A549 (cell line): ENCODE measurements at regions not wholly inside any gene's neighbourhood (a gene's known extent, or its start where the extent isn't known, plus 50 kb on each side); places are given as distances from the start of the nearest gene placed in this dataset.

Source experiments
- ATAC-seq, 2 experiments: fragments of 200-7000 bp in 1 of 2; fragments of >200 bp in 1 of 2; cut with Nextera tagmentation in 1 of 2; cut with Tn5 transposase in 1 of 2; 3 replicates each; pipeline versions ENCODE4 v1.8.0 to v1.9.1; 2018 to 2020; ENCODE audit warnings: mild to moderate bottlenecking in 1 of 2, moderate library complexity in 1 of 2
- CTCF ChIA-PET: fragments of 300-600 bp; sonication (Branson Sonifier 250); formaldehyde crosslinking; extraction: SDS; loops from one replicate; lab custom pipeline; 2021; ENCODE audit warnings: antibody characterized with exemption, inconsistent platforms; lab: Yijun Ruan, JAX
- POLR2A ChIA-PET: fragments of 350-600 bp; formaldehyde crosslinking; extraction: SDS; loops from one replicate; lab custom pipeline; 2021; ENCODE audit warnings: antibody characterized with exemption, inconsistent platforms; lab: Yijun Ruan, JAX
- DNase-seq, 2 experiments: peaks; one replicate each; pipeline versions ENCODE4 v3.0.0 to v3.0.0-alpha.2; 2011 to 2016; ENCODE audit warnings: low read depth in 1 of 2, low spot score in 1 of 2
- FAIRE-seq: peaks from 2 replicates; lab custom pipeline; 2011; peaks lifted over from hg19 to GRCh38; lab: Jason Lieb, UNC
- H3K27ac ChIP-seq, 2 experiments: fragments of >200 bp; sonication (Bioruptor Twin); formaldehyde crosslinking; 3 replicates each; pipeline ENCODE4 v1.5.1; 2016 to 2017
- H3K4me1 ChIP-seq: fragments of >200 bp; sonication (Bioruptor Twin); formaldehyde crosslinking; 3 replicates; pipeline ENCODE4 v1.6.1; 2016
- H3K4me2 ChIP-seq: fragments of >200 bp; sonication (Bioruptor Twin); formaldehyde crosslinking; 3 replicates; pipeline ENCODE4 v1.6.1; 2016
- H3K4me3 ChIP-seq: fragments of >200 bp; sonication (Bioruptor Twin); formaldehyde crosslinking; 3 replicates; pipeline ENCODE4 v1.5.1; 2016
- H3K9me3 ChIP-seq: fragments of >200 bp; sonication (Bioruptor Twin); formaldehyde crosslinking; 3 replicates; pipeline ENCODE4 v1.6.1; 2016
- EHMT2 ChIP-seq: fragments of 200-600 bp; sonication (generic); IDR thresholded peaks from 2 replicates; pipeline ENCODE4 v1.6.1; 2016; ENCODE audit warnings: antibody characterized with exemption, low read depth, mild to moderate bottlenecking, moderate library complexity
- FOSL2 ChIP-seq, 2 experiments: fragments of 450-650 bp in 1 of 2; fragments of >200 bp in 1 of 2; sonication (Bioruptor Twin) in 1 of 2; formaldehyde crosslinking; IDR thresholded peaks; 2 replicates each; pipeline versions ENCODE4 v1.5.0 to v1.6.1; 2016 to 2020; ENCODE audit warnings: mild to moderate bottlenecking in 1 of 2, moderate library complexity in 1 of 2
- GATA3 ChIP-seq: IDR thresholded peaks from 2 replicates; pipeline ENCODE4 v1.6.1; 2012; ENCODE audit warnings: borderline replicate concordance
- HOXA7 ChIP-seq: fragments of 250-450 bp; sonication (Bioruptor Pico); IDR thresholded peaks from 2 replicates; pipeline ENCODE4 v1.5.0; 2020; ENCODE audit warnings: mild to moderate bottlenecking, moderate library complexity
- JUNB ChIP-seq: fragments of >200 bp; sonication (Bioruptor Twin); formaldehyde crosslinking; IDR thresholded peaks from 2 replicates; pipeline ENCODE4 v1.6.1; 2016
- MAFK ChIP-seq: fragments of 450-650 bp; IDR thresholded peaks from 2 replicates; pipeline ENCODE4 v1.6.1; 2014; ENCODE audit not compliant: partially characterized antibody
- MAX ChIP-seq: IDR thresholded peaks from 2 replicates; pipeline ENCODE4 v1.6.1; 2012
- MYC ChIP-seq: IDR thresholded peaks from 2 replicates; pipeline ENCODE4 v1.6.1; 2012; ENCODE audit warnings: mild to moderate bottlenecking, inconsistent platforms, low read length, improper control_type of control experiment, borderline replicate concordance
- POLR2A ChIP-seq: IDR thresholded peaks from 2 replicates; pipeline ENCODE4 v1.6.1; 2012; ENCODE audit warnings: mild to moderate bottlenecking, low read length
- REST ChIP-seq: fragments of 200-600 bp; sonication (generic); IDR thresholded peaks from 2 replicates; pipeline ENCODE4 v1.6.1; 2016; ENCODE audit warnings: antibody characterized with exemption, mild to moderate bottlenecking, moderate library complexity
- RFX5 ChIP-seq: fragments of 450-650 bp; IDR thresholded peaks from 2 replicates; pipeline ENCODE4 v1.7.1; 2014; ENCODE audit warnings: antibody characterized with exemption, mild to moderate bottlenecking, moderate library complexity
- RNF2 ChIP-seq: fragments of 200-600 bp; sonication (generic); IDR thresholded peaks from 2 replicates; pipeline ENCODE4 v1.6.1; 2016; ENCODE audit warnings: low read depth, mild to moderate bottlenecking, antibody characterized with exemption, moderate library complexity, borderline replicate concordance
- ZNF302 ChIP-seq: fragments of 250-450 bp; sonication (Bioruptor Pico); IDR thresholded peaks from 2 replicates; pipeline ENCODE4 v1.9.0; 2021; ENCODE audit warnings: inconsistent platforms, mild to moderate bottlenecking, moderate library complexity
- ZSCAN20 ChIP-seq: fragments of 250-450 bp; sonication (Bioruptor Pico); IDR thresholded peaks from 2 replicates; pipeline ENCODE4 v1.8.0; 2022; ENCODE audit warnings: mild to moderate bottlenecking, moderate library complexity
- WGBS: methylation state at CpG from one replicate; pipeline ENCODE4 v1.1.6; 2017; ENCODE audit errors: missing lambda C conversion rate; 5-methylcytosine and 5-hydroxymethylcytosine counted together
- TF ChIP-seq, protein P1 (sequence below): fragments of 250-450 bp; sonication (Bioruptor Pico); IDR thresholded peaks from 2 replicates; pipeline ENCODE4 v1.5.0; 2020; ENCODE audit warnings: low read depth, mild to moderate bottlenecking, moderate library complexity
- TF ChIP-seq, protein P2 (sequence below): fragments of 150-350 bp; IDR thresholded peaks from 2 replicates; pipeline ENCODE4 v1.6.1; 2014; ENCODE audit warnings: low read depth, mild to moderate bottlenecking, low read length
- TF ChIP-seq, protein P3 (sequence below): fragments of >200 bp; sonication (Bioruptor Twin); formaldehyde crosslinking; IDR thresholded peaks from 3 replicates; pipeline ENCODE4 v1.6.1; 2016

GRCh38 chr21:38925478-38925877 lies 119.7 kb downstream of the ETS2 start:
- ChIA-PET CTCF (interaction anchor here (1.6 kb wide), 1 partner anchor 10 kb away, joined by 6 read pairs; no protein-coding TSS in a partner anchor), POLR2A (no interaction called here)
- peak overlapping the region; percentile 53 for H3K4me2 ChIP-seq
- peak overlapping the region; percentile 13 to 71; a peak in 3 of 6 replicates for H3K27ac ChIP-seq
- no peak for ATAC-seq
- DNase-seq = no peak
- WGBS = 64% methylated on average over 2 of the region's 3 CpGs
- TF ChIP-seq RNF2 (no peak), FOSL2 (IDR thresholded peaks at IDR 0.05) (no peak), FOSL2 (CRISPR knock-in tag; IDR thresholded peaks at IDR 0.05) (no peak), REST (no peak), MAX (no peak), ZSCAN20 (CRISPR knock-in tag) (no peak), RFX5 (no peak), MAFK (no peak), EHMT2 (no peak), HOXA7 (no peak), JUNB (no peak), GATA3 (no peak), POLR2A (no peak), ZNF302 (CRISPR knock-in tag) (no peak)
- TF ChIP-seq, protein P1, sequence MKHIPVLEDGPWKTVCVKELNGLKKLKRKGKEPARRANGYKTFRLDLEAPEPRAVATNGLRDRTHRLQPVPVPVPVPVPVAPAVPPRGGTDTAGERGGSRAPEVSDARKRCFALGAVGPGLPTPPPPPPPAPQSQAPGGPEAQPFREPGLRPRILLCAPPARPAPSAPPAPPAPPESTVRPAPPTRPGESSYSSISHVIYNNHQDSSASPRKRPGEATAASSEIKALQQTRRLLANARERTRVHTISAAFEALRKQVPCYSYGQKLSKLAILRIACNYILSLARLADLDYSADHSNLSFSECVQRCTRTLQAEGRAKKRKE (CRISPR knock-in tag) = no peak
- TF ChIP-seq, protein P2, sequence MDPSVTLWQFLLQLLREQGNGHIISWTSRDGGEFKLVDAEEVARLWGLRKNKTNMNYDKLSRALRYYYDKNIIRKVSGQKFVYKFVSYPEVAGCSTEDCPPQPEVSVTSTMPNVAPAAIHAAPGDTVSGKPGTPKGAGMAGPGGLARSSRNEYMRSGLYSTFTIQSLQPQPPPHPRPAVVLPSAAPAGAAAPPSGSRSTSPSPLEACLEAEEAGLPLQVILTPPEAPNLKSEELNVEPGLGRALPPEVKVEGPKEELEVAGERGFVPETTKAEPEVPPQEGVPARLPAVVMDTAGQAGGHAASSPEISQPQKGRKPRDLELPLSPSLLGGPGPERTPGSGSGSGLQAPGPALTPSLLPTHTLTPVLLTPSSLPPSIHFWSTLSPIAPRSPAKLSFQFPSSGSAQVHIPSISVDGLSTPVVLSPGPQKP = no peak
- TF ChIP-seq, protein P3, sequence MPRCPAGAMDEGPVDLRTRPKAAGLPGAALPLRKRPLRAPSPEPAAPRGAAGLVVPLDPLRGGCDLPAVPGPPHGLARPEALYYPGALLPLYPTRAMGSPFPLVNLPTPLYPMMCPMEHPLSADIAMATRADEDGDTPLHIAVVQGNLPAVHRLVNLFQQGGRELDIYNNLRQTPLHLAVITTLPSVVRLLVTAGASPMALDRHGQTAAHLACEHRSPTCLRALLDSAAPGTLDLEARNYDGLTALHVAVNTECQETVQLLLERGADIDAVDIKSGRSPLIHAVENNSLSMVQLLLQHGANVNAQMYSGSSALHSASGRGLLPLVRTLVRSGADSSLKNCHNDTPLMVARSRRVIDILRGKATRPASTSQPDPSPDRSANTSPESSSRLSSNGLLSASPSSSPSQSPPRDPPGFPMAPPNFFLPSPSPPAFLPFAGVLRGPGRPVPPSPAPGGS = no peak
- TF ChIP-seq, all 56 proteins: peak for 0
- no peak overlapping the region for H3K4me3 ChIP-seq
- H3K9me3 ChIP-seq = no peaks in the 10 kb centered on the region; the same call in 2 of the 3 replicates
- peaks cover 17% of the 10 kb centered on the region; the same call in 2 of the 3 replicates for H3K4me1 ChIP-seq
- FAIRE-seq = no peak

- CTCF ChIA-PET = no interaction called here
- 78% methylated on average over 5 of the region's 5 CpGs for WGBS
- DNase-seq = no peak
- POLR2A ChIA-PET = no interaction called here
- ATAC-seq = no peak
- peaks cover 17% of the 10 kb centered on the region; the same call in 2 of the 3 replicates for H3K4me1 ChIP-seq
- H3K27ac ChIP-seq = no peak overlapping the region
- H3K4me2 ChIP-seq = no peak overlapping the region
- FAIRE-seq = no peak
- no peak for TF ChIP-seq REST
- no peak for TF ChIP-seq MAX
- no peak for TF ChIP-seq MYC
- H3K4me3 ChIP-seq = no peak overlapping the region
- no peaks in the 10 kb centered on the region; the same call in 2 of the 3 replicates for H3K9me3 ChIP-seq
Measured at GRCh38 chr21:38924954-38925353, 119.2 kb downstream of the ETS2 start.
